Activated CD4-positive, alpha-beta T cell treated with anti-CD3 and anti-CD28 coated beads, Interleukin-2, amount 50 U/mL, for 1 hour (primary cell): ENCODE measurements at regions not wholly inside any gene's neighbourhood (a gene's known extent, or its start where the extent isn't known, plus 50 kb on each side); places are given as distances from the start of the nearest gene placed in this dataset.

Source experiments
- DNase-seq: peaks from one replicate; pipeline ENCODE4 v3.0.0-alpha.2; 2020

DNA sequence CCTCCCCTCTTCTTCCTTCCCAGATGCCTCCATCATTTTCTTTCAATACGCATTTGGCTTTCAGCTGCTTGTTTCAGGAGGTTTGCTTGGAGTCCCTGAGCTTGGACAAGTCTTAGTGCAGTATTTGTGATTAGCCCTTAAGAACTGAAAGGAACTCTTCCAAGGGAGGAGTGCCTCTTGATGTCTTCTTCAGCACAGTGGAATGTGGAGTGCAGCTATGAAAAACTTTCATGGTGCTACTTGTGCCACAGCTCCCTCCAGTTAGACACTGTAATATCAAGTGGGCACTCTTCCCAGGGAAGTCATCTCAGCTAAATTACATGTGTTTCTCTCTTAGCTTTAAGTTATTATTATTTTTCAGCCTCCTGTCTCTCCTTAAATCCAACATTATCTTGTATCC lies 173.1 kb downstream of the NECTIN3 start:
- DNase-seq, result no peak

- no peak for DNase-seq
Measured at GRCh38 chr3:111246967-111247760, 175.5 kb downstream of the NECTIN3 start.

GRCh38 chr3:111248406-111248805 lies 176.8 kb downstream of the NECTIN3 start:
- DNase-seq, result no peak

DNA sequence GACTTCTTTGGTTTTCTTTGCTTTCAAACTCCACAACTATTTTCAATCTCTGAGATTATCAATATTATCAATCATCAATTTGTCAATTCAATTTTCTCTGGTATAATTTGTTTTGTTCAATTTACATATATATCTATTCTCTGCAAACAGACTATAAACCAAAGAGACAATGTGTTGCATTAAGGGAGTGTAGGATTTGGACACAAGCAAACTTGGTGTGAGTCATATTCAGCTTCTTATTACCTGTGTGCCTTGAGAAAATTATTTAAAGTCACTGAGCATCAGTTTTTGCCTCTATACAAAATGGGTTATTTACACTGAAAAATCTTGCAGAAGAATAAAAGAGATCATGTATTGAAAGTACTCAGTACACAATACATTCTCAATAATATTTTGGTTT lies 177.8 kb downstream of the NECTIN3 start:
- DNase-seq, result no peak

DNA sequence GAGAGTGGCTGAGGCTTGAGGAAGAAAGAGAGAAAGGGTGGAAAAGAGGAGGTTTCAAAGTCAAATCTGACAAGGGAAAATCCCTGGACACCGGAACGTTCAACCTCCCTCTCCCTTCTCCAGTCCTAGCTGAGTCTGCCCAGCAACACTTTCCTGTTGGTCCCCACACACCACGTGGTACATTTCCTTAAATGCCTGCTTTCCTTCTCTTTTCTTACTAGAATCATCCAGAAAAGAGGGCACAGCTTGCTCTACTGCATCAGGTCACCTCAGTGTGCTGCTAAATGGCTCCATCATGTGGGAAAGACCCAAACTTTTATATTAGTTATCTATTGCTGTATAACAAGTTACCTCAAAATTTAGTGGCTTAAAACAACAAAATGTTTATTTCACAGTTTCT lies 181.2 kb downstream of the NECTIN3 start:
- no peak for DNase-seq

DNA sequence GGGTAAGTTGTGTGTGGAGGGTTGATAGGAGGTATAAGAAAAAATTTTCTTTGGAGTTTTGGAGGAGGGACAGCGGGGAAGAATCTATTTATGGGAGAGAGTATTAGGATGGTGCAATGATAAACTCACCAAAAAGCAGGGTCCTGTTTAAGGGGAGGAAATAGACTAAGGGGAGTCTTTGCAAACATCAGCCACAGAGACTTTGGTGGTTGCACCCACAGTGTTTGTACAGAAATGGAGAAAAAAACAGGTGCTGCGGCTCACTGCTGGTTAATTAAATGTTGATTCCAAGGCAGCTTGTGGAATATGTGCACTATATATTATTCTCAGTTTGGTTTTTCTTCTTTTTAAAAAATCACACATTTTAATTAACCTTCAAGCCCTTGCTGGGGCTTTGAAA lies 182.1 kb downstream of the NECTIN3 start:
- no peak for DNase-seq

GRCh38 chr3:111260878-111261277 lies 189.3 kb downstream of the NECTIN3 start:
- no peak for DNase-seq

DNA sequence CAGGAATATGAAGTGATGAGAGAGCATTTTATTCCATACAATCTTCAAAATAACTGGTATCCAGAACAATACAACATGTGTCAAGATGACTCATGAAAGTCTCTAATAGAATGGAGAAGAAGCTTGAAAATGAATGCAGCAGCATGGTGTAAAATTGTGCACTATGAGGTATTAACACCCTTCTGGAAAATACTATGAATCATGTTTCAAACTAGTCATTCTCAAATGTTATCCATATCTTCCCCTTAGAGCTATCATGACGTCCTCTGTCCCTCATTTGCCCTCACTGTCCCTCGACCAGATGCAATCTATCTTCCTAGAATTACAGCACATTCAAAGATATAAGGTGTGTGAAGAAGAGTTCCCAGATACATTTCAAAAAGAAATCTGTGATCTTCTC lies 198.2 kb downstream of the NECTIN3 start:
- no peak for DNase-seq

DNA sequence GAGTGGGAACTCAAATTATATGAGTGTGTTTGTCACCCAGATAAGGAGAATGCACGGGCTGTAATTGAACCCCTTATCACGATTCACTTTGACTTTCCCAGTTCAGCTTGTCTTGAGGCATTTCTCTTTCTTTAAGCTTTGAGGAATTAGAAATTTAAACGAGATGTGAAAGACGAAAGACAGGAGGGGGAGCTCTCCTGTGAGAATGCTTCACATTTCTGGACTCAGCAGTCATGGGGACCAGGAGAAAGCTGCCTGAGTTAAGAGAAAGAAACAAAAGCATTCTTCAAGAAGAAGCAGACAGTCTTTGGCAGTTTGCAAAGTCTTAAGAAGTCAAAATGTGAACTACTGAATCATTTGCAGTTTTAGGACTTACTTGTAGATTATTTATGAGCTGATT lies 205.6 kb downstream of the NECTIN3 start:
- DNase-seq, result no peak

DNA sequence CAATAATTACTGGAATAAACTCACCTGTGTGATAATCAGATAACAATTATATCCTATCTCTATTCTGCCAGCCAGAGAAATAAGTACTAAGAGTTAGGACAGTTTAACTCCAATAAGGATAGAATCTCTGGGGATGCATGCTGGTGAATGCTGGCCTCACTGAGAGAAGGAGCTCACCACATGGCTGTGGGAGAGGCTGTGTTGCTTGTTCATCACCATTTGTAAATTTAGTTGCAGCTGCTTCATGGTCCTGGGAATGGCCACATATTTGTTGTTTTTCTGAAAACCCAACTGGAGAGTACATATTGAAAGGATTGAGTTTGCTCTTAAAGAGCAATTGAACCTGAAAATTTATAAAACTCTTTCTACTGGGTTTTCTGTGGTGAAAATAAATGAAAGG lies 207.3 kb downstream of the NECTIN3 start:
- DNase-seq, result no peak

GRCh38 chr3:111282024-111282423 lies 210.4 kb downstream of the NECTIN3 start:
- DNase-seq, result no peak

DNA sequence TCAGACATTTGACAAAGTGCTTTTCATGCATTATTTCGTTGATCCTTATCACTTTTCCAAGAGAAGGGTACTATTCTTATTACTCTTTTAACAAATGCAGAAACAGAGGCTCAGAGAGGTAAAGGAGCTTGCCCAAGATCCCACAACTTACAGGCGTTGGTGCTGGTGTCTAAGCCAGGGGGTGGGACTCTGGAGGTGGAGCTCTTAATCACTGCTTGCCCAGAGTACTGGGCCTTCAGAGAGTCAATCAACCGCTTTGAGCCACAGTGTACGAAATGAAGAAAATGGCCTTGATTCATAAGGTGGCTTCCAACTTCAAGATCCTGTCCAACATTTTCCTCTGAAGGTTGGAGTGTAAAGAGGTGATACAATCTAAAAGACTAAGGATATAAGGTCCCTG lies 211.5 kb downstream of the NECTIN3 start:
- DNase-seq, result no peak

GRCh38 chr3:111284503-111285183 lies 213.0 kb downstream of the NECTIN3 start:
- no peak for DNase-seq

- no peak for DNase-seq
Measured at GRCh38 chr3:111285184-111285538, 213.5 kb downstream of the NECTIN3 start.

DNA sequence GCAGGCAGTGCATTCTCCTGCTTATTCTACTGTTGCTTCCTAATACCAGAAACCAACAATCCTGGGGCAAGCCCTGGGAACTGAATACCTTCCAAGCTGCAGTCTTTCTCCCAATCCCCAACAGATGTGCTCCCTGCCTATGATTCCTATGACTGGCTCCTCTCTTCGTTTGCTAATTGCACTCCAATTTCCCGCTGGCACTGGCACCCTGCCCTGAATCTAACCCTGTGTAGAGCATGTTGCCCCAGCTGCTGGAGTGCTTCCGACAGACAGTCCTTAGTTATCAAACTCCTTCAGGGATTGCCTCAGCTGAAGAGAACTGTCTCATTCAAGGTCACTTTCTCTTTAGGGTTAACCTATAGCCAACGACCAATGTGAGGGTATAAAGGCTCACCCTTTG lies 214.1 kb downstream of the NECTIN3 start:
- DNase-seq, result no peak

GRCh38 chr3:111286746-111287145 lies 215.1 kb downstream of the NECTIN3 start:
- no peak for DNase-seq

DNA sequence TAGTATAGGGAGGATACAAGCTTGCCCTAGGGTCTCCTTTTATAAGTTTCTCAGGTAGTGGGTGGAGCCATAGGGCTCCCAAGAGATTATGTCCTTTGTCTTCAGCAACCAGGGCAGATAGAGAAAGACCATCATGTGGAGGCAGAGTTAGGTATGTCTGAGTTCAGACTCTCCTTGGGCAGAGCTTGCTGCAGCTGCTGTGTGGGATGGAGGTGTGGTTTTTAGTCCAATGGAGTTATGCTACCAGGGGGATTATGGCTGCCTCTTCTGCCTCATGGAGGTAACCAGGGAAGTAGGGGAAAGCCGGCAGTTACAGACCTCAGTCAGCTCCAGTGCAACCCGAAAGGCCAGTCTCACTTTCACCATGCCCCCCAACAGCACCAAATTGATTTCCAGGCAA lies 220.5 kb downstream of the NECTIN3 start:
- no peak for DNase-seq

- no peak for DNase-seq
Measured at GRCh38 chr3:111299192-111299615, 227.6 kb downstream of the NECTIN3 start.

DNA sequence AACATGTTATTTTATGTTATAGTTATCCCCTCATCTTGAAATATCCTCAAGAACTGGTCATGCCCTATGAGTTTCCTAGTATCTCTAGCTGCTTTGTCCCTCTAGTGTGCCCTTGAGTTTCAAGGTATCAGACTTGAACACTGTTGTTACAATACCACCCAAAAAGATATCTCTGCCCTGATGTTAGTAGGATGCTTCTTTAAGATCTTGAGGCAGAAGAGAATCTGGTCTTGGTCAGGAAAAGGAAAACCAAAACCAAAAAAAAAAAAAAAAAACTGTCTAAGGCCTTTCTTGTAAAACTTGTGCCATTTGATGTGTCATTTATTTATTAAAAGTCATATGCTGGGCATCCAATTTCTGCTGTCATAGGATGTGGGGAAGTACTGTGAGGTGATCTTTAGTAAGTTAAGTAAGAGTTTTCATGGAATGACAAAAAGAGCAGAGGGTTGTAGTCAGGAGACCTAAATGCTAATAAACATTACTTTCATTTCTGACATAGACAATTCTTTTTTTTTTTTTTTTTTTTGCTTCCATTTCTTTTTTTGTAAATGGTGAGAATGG lies 229.7 kb downstream of the NECTIN3 start:
- no peak for DNase-seq

- no peak for DNase-seq
Measured at GRCh38 chr3:111302063-111302462, 230.4 kb downstream of the NECTIN3 start.

DNA sequence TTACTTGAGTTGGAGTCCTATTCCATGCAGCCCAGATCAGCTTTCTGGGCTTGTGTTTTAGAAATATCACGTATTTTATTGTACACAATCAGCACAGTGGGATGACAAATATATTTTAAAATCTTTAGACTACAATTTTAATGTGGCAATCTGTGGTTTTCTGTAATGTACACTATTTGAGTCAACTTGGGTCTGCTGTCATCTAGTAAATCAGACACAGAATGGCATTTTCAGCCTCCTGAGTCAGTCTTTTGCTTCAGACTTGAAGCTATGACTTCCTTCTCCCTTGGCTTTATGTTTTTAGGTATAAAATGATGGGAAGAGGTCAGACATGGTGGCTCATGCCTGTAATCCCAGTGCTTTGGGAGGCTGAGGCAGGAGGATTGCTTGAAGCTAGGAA lies 232.1 kb downstream of the NECTIN3 start:
- no peak for DNase-seq

DNA sequence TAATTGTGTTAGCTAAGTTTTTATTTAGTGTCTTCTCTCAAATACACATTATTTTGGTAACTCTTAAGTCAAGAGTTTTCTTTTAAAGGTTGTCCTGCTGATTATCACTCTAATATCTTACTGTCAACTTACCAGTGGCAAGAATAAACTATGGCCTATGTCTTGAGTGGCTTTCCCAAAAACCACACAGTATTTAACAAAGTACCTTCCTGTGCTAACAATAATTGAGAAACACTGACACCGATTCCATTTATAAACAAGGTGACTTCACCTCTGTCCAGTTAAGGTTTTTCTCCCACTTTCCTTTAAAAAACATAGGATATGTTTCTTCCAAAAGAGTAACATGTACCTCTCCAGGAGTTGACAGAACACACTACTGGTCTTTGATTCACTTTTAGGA lies 234.3 kb upstream of the CD96 start:
- no peak for DNase-seq

DNA sequence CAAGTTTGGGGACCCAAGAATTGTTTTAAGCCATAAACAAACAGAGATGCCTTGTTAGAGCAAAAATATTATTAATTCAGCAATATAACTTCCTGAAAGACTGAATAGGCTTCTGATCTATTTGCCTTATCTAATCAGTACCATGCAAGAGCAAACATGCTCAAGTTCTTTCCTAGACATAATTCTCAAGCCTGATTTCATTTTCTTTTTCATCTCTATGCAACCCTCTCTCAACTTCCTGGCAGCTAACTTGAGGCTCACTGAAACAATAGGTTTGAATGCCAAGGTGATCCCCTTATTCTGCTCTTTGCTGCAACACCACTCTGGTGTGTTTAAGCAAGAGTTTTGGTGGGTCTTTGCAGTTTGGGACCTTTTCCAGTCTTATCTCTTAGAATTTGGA lies 230.9 kb upstream of the CD96 start:
- DNase-seq, result no peak

- DNase-seq, result no peak
Measured at GRCh38 chr3:111311709-111312235, 230.2 kb upstream of the CD96 start.
